ENCODE measurements at regions not wholly inside any gene's neighbourhood (a gene's known extent, or its start where the extent isn't known, plus 50 kb on each side); places are given as distances from the start of the nearest gene placed in this dataset.

DNA sequence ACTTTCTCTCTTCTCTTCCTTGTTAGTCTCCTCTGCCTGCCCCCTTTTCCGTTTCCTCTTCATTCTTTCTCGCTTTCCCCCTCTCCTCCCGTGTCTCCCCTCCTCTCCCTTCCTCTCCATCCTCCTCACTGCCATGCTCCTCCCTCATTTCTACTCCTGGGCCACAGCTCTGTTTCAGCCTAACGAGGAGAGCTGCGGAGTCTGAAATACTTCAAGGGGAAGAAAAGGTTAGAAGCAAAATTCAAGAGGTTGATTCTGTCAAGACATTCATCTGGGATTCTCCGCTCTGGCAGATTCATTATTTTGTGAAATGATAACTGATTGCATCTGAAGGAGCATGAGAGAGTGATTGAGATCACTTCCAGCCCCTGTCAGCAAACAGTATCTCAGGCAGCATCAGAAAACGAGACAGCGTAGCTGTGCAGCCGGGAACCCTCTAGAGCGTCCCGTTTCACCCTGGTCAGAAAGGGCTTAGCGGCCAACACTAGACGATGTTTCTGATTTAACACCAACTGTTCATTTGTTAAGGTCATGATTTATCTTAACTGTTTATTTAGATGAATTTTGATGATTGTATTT is 279.3 kb upstream of the B3GAT1 start:
- TF ChIP-seq CTCF (IDR thresholded peaks at IDR 0.05) (no peak), EP300 (IDR thresholded peaks at IDR 0.05) (no peak)
- no peaks in the 10 kb centered on the region for H3K36me3 ChIP-seq
- H3K4me3 ChIP-seq, result no peak overlapping the region
- WGBS, 3 donors, result 53 to 60% (median 57%) methylated on average over 13 of the region's 13 CpGs
- H3K27ac ChIP-seq, result no peak overlapping the region
- no peaks in the 10 kb centered on the region for H3K9me3 ChIP-seq
- H3K4me1 ChIP-seq (ENCODE audit: insufficient read depth), result no peaks in the 10 kb centered on the region
- intact Hi-C loops (cut with DNase I), result no loop called here
- H3K27me3 ChIP-seq, result no peaks in the 10 kb centered on the region
- no peak for DNase-seq

DNA sequence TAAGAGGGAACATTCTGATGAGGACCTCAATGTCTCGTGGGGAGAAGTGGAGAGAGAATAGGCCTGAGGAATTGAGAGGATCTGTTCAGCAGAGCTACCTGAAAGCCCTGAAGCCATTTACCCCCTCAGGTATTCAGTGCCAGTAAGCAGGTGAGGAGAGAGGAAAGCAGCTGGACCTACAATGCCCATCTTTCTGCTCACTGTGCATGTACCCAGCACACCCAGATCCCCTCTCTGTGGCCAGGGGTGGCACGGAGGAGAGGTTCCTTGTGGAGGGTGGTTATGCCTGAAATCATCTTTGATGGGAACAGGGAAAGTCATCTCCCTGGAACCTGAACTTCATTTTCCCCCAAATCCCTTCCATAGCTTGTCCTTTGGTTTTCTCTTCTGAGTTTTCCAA is 277.8 kb upstream of the B3GAT1 start:
- H3K4me3 ChIP-seq, result no peak overlapping the region
- WGBS, 3 donors, result 64 to 75% (median 65%) methylated on average over 2 of the region's 2 CpGs
- intact Hi-C loops (cut with DNase I), result no loop called here

GRCh38 chr11:134687548-134687947 is 275.5 kb upstream of the B3GAT1 start:
- DNase-seq, result no peak
- TF ChIP-seq EP300 (IDR thresholded peaks at IDR 0.05) (no peak), CTCF (IDR thresholded peaks at IDR 0.05) (no peak)
- H3K27ac ChIP-seq, result no peak overlapping the region
- intact Hi-C loops (cut with DNase I), result no loop called here
- no peaks in the 10 kb centered on the region for H3K36me3 ChIP-seq
- H3K9me3 ChIP-seq, result no peaks in the 10 kb centered on the region
- H3K4me3 ChIP-seq, result no peak overlapping the region
- no peaks in the 10 kb centered on the region for H3K27me3 ChIP-seq
- 54 to 61% (median 55%) methylated on average over 2 of the region's 2 CpGs for WGBS, 3 donors
- no peaks in the 10 kb centered on the region for H3K4me1 ChIP-seq (ENCODE audit: insufficient read depth)

More for the DNA sequence above, 277.8 kb upstream of the B3GAT1 start:
- TF ChIP-seq EP300 (IDR thresholded peaks at IDR 0.05) (no peak), CTCF (IDR thresholded peaks at IDR 0.05) (no peak), POLR2A (IDR thresholded peaks at IDR 0.05) (no peak)
- no peaks in the 10 kb centered on the region for H3K27me3 ChIP-seq
- H3K9me3 ChIP-seq, result no peaks in the 10 kb centered on the region
- H3K27ac ChIP-seq, result no peak overlapping the region
- no peaks in the 10 kb centered on the region for H3K36me3 ChIP-seq
- no peak for DNase-seq
- no peaks in the 10 kb centered on the region for H3K4me1 ChIP-seq (ENCODE audit: insufficient read depth)

DNA sequence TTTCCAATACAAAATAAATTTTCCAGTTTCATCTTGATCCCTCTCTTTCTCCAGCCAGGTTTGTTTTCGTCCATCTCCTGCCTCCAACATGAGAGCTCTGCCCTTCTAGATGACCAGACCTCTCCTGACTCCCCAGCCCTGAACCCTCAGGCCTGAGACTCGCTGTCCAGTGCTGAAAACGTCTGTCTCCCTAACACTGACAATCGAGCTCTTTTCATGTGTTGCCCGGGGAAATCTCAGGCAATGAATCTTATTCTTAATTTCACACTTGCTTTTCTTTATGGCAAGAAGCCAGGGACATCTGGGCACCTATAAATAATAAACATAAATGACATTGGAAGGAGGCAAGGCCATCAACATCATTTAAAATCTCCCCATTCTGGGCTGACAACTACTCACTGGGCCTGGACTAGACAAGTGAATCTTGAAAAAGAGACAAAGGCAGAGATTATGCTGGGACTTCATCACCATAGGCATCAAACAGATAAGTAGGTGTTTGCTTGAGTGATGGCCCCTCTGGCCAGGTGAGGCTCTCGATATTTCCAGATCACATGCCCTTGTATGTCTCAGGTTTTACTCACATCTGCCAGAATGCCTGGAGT is 274.5 kb upstream of the B3GAT1 start:
- intact Hi-C loops (cut with DNase I), result no loop called here
- Histone ChIP-seq H3K27me3 (no peaks in the 10 kb centered on the region), H3K27ac (no peak overlapping the region), H3K4me1 (ENCODE audit: insufficient read depth) (no peaks in the 10 kb centered on the region), H3K9me3 (no peaks in the 10 kb centered on the region), H3K4me3 (no peak overlapping the region), H3K36me3 (no peaks in the 10 kb centered on the region)
- TF ChIP-seq POLR2A (IDR thresholded peaks at IDR 0.05) (no peak), EP300 (IDR thresholded peaks at IDR 0.05) (no peak)
- DNase-seq, result no peak
- WGBS, 3 donors, result 13 to 27% (median 22%) methylated on average over 6 of the region's 6 CpGs

GRCh38 chr11:134685793-134686380 is 273.8 kb upstream of the B3GAT1 start:
- intact Hi-C loops (cut with DNase I), result no loop called here
- TF ChIP-seq CTCF (IDR thresholded peaks at IDR 0.05) (no peak), POLR2A (IDR thresholded peaks at IDR 0.05) (no peak), EP300 (IDR thresholded peaks at IDR 0.05) (no peak)
- H3K27ac ChIP-seq, result no peak overlapping the region
- no peaks in the 10 kb centered on the region for H3K9me3 ChIP-seq
- no peaks in the 10 kb centered on the region for H3K36me3 ChIP-seq
- no peak overlapping the region for H3K4me3 ChIP-seq
- no peak for DNase-seq
- 56 to 74% (median 67%) methylated on average over 6 of the region's 6 CpGs for WGBS, 3 donors
- no peaks in the 10 kb centered on the region for H3K4me1 ChIP-seq (ENCODE audit: insufficient read depth)
- no peaks in the 10 kb centered on the region for H3K27me3 ChIP-seq
